ENCODE measurements at regions not wholly inside any gene's neighbourhood (a gene's known extent, or its start where the extent isn't known, plus 50 kb on each side); places are given as distances from the start of the nearest gene placed in this dataset.

DNA sequence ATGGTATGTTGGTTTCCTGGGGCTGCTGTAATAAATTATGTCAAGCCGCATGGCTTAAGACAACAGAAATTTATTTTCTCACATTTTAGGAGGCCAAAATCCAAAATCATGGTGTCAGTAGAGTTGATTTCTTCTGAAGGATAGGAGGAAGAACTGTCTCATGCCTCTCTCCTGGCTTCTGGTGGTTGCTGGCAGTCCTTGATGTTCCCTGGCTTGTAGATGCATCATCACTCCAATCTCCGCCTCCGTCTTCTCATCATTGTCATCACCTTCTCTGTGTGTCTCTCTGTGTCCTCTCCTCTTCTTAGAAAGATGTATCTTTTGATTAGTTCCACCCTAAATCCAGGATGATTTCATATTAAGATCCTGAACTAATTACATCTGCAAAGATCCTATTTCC is 124.7 kb upstream of the CTTNBP2NL start:
- TF ChIP-seq CTCF (optimal IDR thresholded peaks at IDR 0.05 in 1 of 3, IDR thresholded peaks at IDR 0.05 in 1 of 3, conservative IDR thresholded peaks at IDR 0.05 in 1 of 3; ENCODE audit: extremely low read depth in 1 of 3, insufficient read depth in 2 of 3, low read length in 3 of 3) (no peak), EZH2 (IDR thresholded peaks at IDR 0.05; ENCODE audit: low read length) (no peak)
